LNCaP clone FGC (cell line): ENCODE measurements at regions not wholly inside any gene's neighbourhood (a gene's known extent, or its start where the extent isn't known, plus 50 kb on each side); places are given as distances from the start of the nearest gene placed in this dataset.

Source experiments
- DNase-seq: peaks from one replicate; pipeline ENCODE4 v3.0.0-alpha.2; 2011; ENCODE audit warnings: low read depth
- H3K4me3 ChIP-seq: 2 replicates; pipeline ENCODE4 v1.5.1; 2011; ENCODE audit warnings: mild to moderate bottlenecking, low read depth, low read length, control low read depth
- CTCF ChIP-seq: IDR thresholded peaks from 2 replicates; pipeline ENCODE4 v1.5.1; 2012; ENCODE audit warnings: mild to moderate bottlenecking; ENCODE audit not compliant: control insufficient read depth, insufficient read depth; ENCODE audit errors: extremely low read depth

GRCh38 chr14:47852278-47852677, 176.9 kb upstream of the MDGA2 start:
- TF ChIP-seq CTCF = no peak
- no peak overlapping the region for H3K4me3 ChIP-seq
- no peak for DNase-seq

- no peak for TF ChIP-seq CTCF
- no peak overlapping the region for H3K4me3 ChIP-seq
- DNase-seq = no peak
Measured at GRCh38 chr14:47846008-47846407, 170.6 kb upstream of the MDGA2 start.

GRCh38 chr14:47843236-47843635, 167.8 kb upstream of the MDGA2 start:
- no peak for DNase-seq
- H3K4me3 ChIP-seq = no peak overlapping the region
- TF ChIP-seq CTCF = no peak

GRCh38 chr14:47833011-47833410, 157.6 kb upstream of the MDGA2 start:
- no peak for DNase-seq
- H3K4me3 ChIP-seq = no peak overlapping the region
- TF ChIP-seq CTCF = no peak

GRCh38 chr14:47826809-47827208, 151.4 kb upstream of the MDGA2 start:
- no peak for TF ChIP-seq CTCF
- DNase-seq = no peak
- H3K4me3 ChIP-seq = no peak overlapping the region

- DNase-seq = no peak
- H3K4me3 ChIP-seq = no peak overlapping the region
- TF ChIP-seq CTCF = no peak
Measured at GRCh38 chr14:47822326-47822725, 146.9 kb upstream of the MDGA2 start.

- no peak for DNase-seq
- no peak overlapping the region for H3K4me3 ChIP-seq
Measured at GRCh38 chr14:47821135-47821534, 145.7 kb upstream of the MDGA2 start.

More at GRCh38 chr14:47821135-47821534, 145.7 kb upstream of the MDGA2 start:
- TF ChIP-seq CTCF = no peak
